ENCODE measurements at regions not wholly inside any gene's neighbourhood (a gene's known extent, or its start where the extent isn't known, plus 50 kb on each side); places are given as distances from the start of the nearest gene placed in this dataset.

- TF ChIP-seq FOXJ3 (CRISPR knock-in tag; IDR thresholded peaks at IDR 0.05; ENCODE audit: borderline replicate concordance): no peak
- TF ChIP-seq ZNF281 (CRISPR knock-in tag; IDR thresholded peaks at IDR 0.05): no peak
- TF ChIP-seq FOXP1 (CRISPR knock-in tag; IDR thresholded peaks at IDR 0.05; ENCODE audit: borderline replicate concordance): no peak
- ATAC-seq: no peak
- peaks cover 9% of the 10 kb centered on the region for H3K36me3 Mint-ChIP-seq
- H3K9me3 Mint-ChIP-seq: peaks cover 17% of the 10 kb centered on the region
- no peak overlapping the region for H3K27ac Mint-ChIP-seq
- ChIA-PET CTCF (no interaction called here), POLR2A (interaction anchor here (0.6 kb wide), 1 partner anchor 14 kb away, joined by 3 read pairs; no protein-coding TSS in a partner anchor)
- DNase-seq (ENCODE audit: low spot score): no peak
- no peaks in the 10 kb centered on the region for H3K27me3 Mint-ChIP-seq (ENCODE audit: low read depth)
- H3K4me3 Mint-ChIP-seq: no peak overlapping the region
- no peaks in the 10 kb centered on the region for H3K4me1 Mint-ChIP-seq
These were observed 207.4 kb downstream of the TANC2 start for GRCh38 chr17:63173450-63173849.

GRCh38 chr17:63173903-63174302 is 207.9 kb downstream of the TANC2 start:
- Mint-ChIP-seq H3K27ac (no peak overlapping the region), H3K4me3 (no peak overlapping the region), H3K36me3 (peaks cover 9% of the 10 kb centered on the region), H3K27me3 (ENCODE audit: low read depth) (no peaks in the 10 kb centered on the region), H3K9me3 (peaks cover 17% of the 10 kb centered on the region), H3K4me1 (no peaks in the 10 kb centered on the region)
- DNase-seq (ENCODE audit: low spot score): no peak
- ChIA-PET POLR2A (no interaction called here), CTCF (no interaction called here)
- TF ChIP-seq GABPB1 (CRISPR knock-in tag; IDR thresholded peaks at IDR 0.05) (no peak), ATF6 (CRISPR knock-in tag; IDR thresholded peaks at IDR 0.05) (no peak), USF1 (CRISPR knock-in tag; IDR thresholded peaks at IDR 0.05) (no peak), ZNF425 (CRISPR knock-in tag; conservative IDR thresholded peaks at IDR 0.05) (no peak), CREM (CRISPR knock-in tag; IDR thresholded peaks at IDR 0.05) (no peak), FOXJ3 (CRISPR knock-in tag; IDR thresholded peaks at IDR 0.05; ENCODE audit: borderline replicate concordance) (no peak), OVOL2 (CRISPR knock-in tag; IDR thresholded peaks at IDR 0.05; ENCODE audit: borderline replicate concordance) (no peak), TEAD4 (CRISPR knock-in tag; IDR thresholded peaks at IDR 0.05) (no peak), HMGXB4 (CRISPR knock-in tag; IDR thresholded peaks at IDR 0.05) (no peak), ZNF671 (CRISPR knock-in tag; IDR thresholded peaks at IDR 0.05) (no peak), NFE2L1 (CRISPR knock-in tag; IDR thresholded peaks at IDR 0.05) (no peak), SP1 (CRISPR knock-in tag; conservative IDR thresholded peaks at IDR 0.05) (no peak), JAZF1 (CRISPR knock-in tag; IDR thresholded peaks at IDR 0.05) (no peak)
- ATAC-seq: no peak

Measured in WTC11 (cell line).